ENCODE measurements at regions not wholly inside any gene's neighbourhood (a gene's known extent, or its start where the extent isn't known, plus 50 kb on each side); places are given as distances from the start of the nearest gene placed in this dataset.

DNA sequence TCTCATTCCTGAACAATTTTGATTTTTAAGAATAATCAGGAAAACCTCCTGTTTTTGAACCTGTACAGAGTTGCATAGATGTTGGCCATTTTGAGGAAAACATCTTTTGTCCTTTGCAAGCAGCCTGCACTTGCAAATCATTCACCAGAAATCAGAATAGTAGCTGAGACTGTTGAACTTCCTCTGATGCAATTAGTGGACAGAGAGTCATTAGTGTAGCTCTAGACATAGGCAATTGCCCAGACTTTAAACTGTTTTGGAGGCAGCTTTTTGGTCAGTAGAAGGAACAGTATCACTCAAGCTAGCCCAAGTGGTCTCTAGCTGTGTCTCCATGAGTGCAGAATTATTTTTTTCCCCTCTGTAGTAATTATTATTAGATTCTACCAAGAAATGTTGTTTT, 326.1 kb downstream of the PIK3C3 start:
- ATAC-seq (replicated peaks; ENCODE audit: extremely low read depth, poor library complexity, severe bottlenecking) (no peak), DNase-seq (ENCODE audit: low spot score in 2 of 2) (no peak)
- H3K36me3 Mint-ChIP-seq (ENCODE audit: insufficient read depth), result no peaks in the 10 kb centered on the region
- H3K27ac Mint-ChIP-seq (ENCODE audit: low read depth), result no peak overlapping the region
- no peaks in the 10 kb centered on the region for H3K27me3 Mint-ChIP-seq
- no peaks in the 10 kb centered on the region for H3K9me3 Mint-ChIP-seq
- no peaks in the 10 kb centered on the region for H3K4me1 Mint-ChIP-seq
- H3K4me3 Mint-ChIP-seq, result no peak overlapping the region

- Mint-ChIP-seq H3K36me3 (ENCODE audit: insufficient read depth) (no peaks in the 10 kb centered on the region), H3K9me3 (no peaks in the 10 kb centered on the region), H3K27me3 (no peaks in the 10 kb centered on the region), H3K4me3 (no peak overlapping the region), H3K4me1 (no peaks in the 10 kb centered on the region), H3K27ac (ENCODE audit: low read depth) (no peak overlapping the region)
- no peak for ATAC-seq (replicated peaks; ENCODE audit: extremely low read depth, poor library complexity, severe bottlenecking)
- no peak for DNase-seq (ENCODE audit: low spot score in 2 of 2)
Observed at GRCh38 chr18:42281851-42282250, 326.8 kb downstream of the PIK3C3 start.

GRCh38 chr18:42287047-42287446, 332.0 kb downstream of the PIK3C3 start:
- DNase-seq (ENCODE audit: low spot score in 2 of 2), result no peak
- H3K9me3 Mint-ChIP-seq, result no peaks in the 10 kb centered on the region
- no peaks in the 10 kb centered on the region for H3K4me1 Mint-ChIP-seq
- no peak for ATAC-seq (replicated peaks; ENCODE audit: extremely low read depth, poor library complexity, severe bottlenecking)
- no peaks in the 10 kb centered on the region for H3K27me3 Mint-ChIP-seq
- H3K27ac Mint-ChIP-seq (ENCODE audit: low read depth), result no peak overlapping the region
- H3K36me3 Mint-ChIP-seq (ENCODE audit: insufficient read depth), result no peaks in the 10 kb centered on the region
- H3K4me3 Mint-ChIP-seq, result no peak overlapping the region

- DNase-seq (ENCODE audit: low spot score in 2 of 2) (no peak), ATAC-seq (replicated peaks; ENCODE audit: extremely low read depth, poor library complexity, severe bottlenecking) (no peak)
- Mint-ChIP-seq H3K27me3 (no peaks in the 10 kb centered on the region), H3K36me3 (ENCODE audit: insufficient read depth) (no peaks in the 10 kb centered on the region), H3K4me1 (no peaks in the 10 kb centered on the region), H3K27ac (ENCODE audit: low read depth) (no peak overlapping the region), H3K9me3 (no peaks in the 10 kb centered on the region), H3K4me3 (no peak overlapping the region)
Observed at GRCh38 chr18:42288129-42288528, 333.1 kb downstream of the PIK3C3 start.

GRCh38 chr18:42289526-42289925, 334.5 kb downstream of the PIK3C3 start:
- H3K4me3 Mint-ChIP-seq, result no peak overlapping the region

DNA sequence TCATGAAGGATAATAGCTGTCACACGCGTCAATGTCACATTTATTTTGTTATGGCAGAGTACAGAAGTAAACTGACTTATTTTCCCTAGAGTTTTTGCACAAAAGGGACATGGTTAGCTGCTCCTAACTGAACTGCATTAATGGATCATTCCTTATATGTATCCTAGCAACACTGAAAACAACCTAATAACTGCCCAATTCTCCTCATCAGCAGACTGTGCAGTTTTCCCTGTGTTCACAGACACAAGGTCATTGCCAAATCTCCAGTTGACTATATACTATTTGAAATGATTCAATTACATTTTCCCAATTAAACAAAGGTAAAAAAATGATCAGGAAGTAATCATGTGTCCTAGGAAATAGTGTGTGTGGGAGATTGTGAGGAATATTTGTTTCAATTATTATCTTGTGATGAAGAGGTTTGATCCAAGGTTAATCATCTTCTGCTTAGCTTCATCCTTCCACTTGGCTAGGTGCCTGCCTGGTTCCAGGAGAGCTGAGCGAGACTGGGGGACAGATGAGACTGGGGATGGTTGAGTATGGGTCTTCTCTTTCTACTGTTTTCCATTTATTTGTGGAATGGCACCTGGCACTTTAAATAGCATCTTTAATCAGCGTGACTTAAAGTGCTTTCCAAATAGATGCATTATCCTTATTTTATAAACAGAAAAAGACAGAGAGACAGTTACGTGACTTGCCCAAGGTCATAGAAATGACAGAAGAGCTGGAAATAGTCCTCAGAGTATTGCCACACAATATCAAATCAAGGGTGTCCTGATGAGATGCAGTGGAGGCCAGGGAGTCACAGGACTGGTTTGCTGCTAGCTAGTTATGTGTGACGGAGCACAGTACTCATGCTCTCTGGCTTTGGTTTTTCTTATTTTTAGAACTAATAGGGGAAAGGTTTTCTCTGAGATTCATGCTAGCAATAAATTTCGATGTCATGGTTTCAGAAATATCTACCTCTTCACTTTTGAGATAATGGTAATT, 335.6 kb downstream of the PIK3C3 start:
- no peak overlapping the region for H3K4me3 Mint-ChIP-seq
- DNase-seq (ENCODE audit: low spot score in 2 of 2), result no peak
- H3K27me3 Mint-ChIP-seq, result no peaks in the 10 kb centered on the region
- no peaks in the 10 kb centered on the region for H3K9me3 Mint-ChIP-seq
- H3K27ac Mint-ChIP-seq (ENCODE audit: low read depth), result no peak overlapping the region
- no peak for ATAC-seq (replicated peaks; ENCODE audit: extremely low read depth, poor library complexity, severe bottlenecking)
- H3K4me1 Mint-ChIP-seq, result no peaks in the 10 kb centered on the region
- H3K36me3 Mint-ChIP-seq (ENCODE audit: insufficient read depth), result no peaks in the 10 kb centered on the region

More at GRCh38 chr18:42289526-42289925, 334.5 kb downstream of the PIK3C3 start:
- Mint-ChIP-seq H3K4me1 (no peaks in the 10 kb centered on the region), H3K9me3 (no peaks in the 10 kb centered on the region), H3K27ac (ENCODE audit: low read depth) (no peak overlapping the region), H3K27me3 (no peaks in the 10 kb centered on the region), H3K36me3 (ENCODE audit: insufficient read depth) (no peaks in the 10 kb centered on the region)
- DNase-seq (ENCODE audit: low spot score in 2 of 2), result no peak
- no peak for ATAC-seq (replicated peaks; ENCODE audit: extremely low read depth, poor library complexity, severe bottlenecking)

GRCh38 chr18:42292654-42293053, 337.6 kb downstream of the PIK3C3 start:
- ATAC-seq (replicated peaks; ENCODE audit: extremely low read depth, poor library complexity, severe bottlenecking) (no peak), DNase-seq (ENCODE audit: low spot score in 2 of 2) (no peak)
- Mint-ChIP-seq H3K4me3 (no peak overlapping the region), H3K27ac (ENCODE audit: low read depth) (no peak overlapping the region), H3K4me1 (no peaks in the 10 kb centered on the region), H3K9me3 (no peaks in the 10 kb centered on the region), H3K36me3 (ENCODE audit: insufficient read depth) (no peaks in the 10 kb centered on the region), H3K27me3 (no peaks in the 10 kb centered on the region)

DNA sequence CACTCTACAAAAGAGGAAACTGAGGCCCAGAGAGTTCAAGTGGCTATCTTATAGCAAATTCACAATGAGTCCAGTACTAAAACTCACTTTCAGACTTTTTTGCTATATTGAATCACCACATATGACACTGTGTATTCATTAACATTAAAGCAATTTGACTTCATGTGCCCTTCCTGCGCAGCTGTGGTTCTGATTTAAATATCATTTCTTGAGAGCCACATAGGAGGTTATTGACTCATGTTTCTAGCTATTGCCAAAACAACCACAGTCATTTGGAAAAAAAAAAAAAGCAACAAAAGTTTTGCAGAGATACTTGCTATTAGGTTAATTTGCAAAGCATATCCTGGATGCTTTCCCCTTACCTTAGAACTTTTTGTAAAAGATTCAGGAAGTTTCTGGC, 341.2 kb downstream of the PIK3C3 start:
- H3K36me3 Mint-ChIP-seq (ENCODE audit: insufficient read depth), result no peaks in the 10 kb centered on the region
- H3K27me3 Mint-ChIP-seq, result no peaks in the 10 kb centered on the region
- H3K4me3 Mint-ChIP-seq, result no peak overlapping the region
- no peaks in the 10 kb centered on the region for H3K4me1 Mint-ChIP-seq
- no peaks in the 10 kb centered on the region for H3K9me3 Mint-ChIP-seq
- no peak for ATAC-seq (replicated peaks; ENCODE audit: extremely low read depth, poor library complexity, severe bottlenecking)
- H3K27ac Mint-ChIP-seq (ENCODE audit: low read depth), result no peak overlapping the region
- no peak for DNase-seq (ENCODE audit: low spot score in 2 of 2)

DNA sequence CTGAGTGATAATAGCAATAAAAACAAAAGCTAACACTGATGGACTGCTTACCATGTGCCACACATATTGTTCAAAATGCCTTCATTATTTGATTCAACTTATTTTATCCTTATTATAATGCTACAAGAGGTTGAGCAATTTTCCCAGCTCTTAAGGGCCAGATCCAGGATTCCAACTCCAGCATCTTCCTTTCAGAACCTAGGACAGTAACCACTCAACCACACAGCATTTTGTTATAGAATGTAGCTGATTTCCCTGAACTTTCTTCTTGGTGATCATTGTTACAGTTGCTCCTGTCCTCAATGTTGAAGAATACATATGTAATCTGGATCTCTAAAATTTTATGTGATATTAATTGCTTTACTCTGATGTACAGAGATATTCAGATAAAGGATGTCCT, 341.7 kb downstream of the PIK3C3 start:
- ATAC-seq (replicated peaks; ENCODE audit: extremely low read depth, poor library complexity, severe bottlenecking) (no peak), DNase-seq (ENCODE audit: low spot score in 2 of 2) (no peak)
- Mint-ChIP-seq H3K4me1 (no peaks in the 10 kb centered on the region), H3K4me3 (no peak overlapping the region), H3K27me3 (no peaks in the 10 kb centered on the region), H3K36me3 (ENCODE audit: insufficient read depth) (no peaks in the 10 kb centered on the region), H3K9me3 (no peaks in the 10 kb centered on the region), H3K27ac (ENCODE audit: low read depth) (no peak overlapping the region)

DNA sequence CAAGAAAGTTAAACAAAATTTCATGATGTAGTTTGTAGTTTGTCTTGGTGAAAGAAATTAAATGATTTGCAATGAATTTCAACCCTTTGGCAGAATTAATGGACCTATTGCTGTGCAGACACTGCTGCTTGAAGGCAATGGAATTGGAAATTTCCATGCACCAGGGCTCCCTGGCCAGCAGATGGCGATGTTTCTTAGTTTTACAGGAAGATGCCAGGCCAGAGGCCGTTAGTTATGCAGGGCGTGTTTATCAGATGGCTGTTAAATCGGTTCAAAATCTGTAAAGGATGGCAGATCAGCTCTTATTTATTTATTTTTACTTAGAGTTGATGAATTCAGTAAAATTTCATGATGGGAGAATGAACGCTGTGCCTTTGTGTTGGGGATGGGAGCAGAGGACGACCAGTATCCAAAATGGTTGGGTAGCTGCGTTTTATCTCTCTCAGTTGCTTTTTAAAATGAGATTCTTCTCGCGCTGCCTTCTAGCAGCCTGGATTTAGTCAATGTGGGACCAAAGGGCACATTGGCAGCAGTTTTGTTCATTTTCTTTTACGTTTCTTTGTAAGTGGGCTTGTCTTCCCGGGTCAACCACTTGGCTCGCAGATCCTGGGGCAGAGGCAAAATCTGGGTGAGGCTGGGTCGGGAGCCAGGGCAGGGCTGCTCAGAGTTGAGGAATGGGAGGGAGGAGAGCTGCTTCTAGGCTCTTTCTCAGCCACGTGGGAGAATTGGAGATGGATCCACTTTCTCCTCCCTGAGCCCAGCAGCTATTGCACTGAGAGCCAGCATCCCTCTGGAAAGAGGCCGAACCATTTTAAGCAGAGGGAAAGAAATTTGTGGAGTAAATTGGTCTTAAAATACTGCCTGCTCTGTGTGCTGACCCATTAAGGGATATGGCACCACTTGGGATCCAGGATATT, 344.0 kb downstream of the PIK3C3 start:
- no peaks in the 10 kb centered on the region for H3K27me3 Mint-ChIP-seq
- H3K27ac Mint-ChIP-seq (ENCODE audit: low read depth), result no peak overlapping the region
- no peaks in the 10 kb centered on the region for H3K36me3 Mint-ChIP-seq (ENCODE audit: insufficient read depth)
- ATAC-seq (replicated peaks; ENCODE audit: extremely low read depth, poor library complexity, severe bottlenecking) (peak; percentile 43), DNase-seq (ENCODE audit: low spot score in 2 of 2) (peak; percentile 13)
- H3K9me3 Mint-ChIP-seq, result no peaks in the 10 kb centered on the region
- H3K4me1 Mint-ChIP-seq, result no peaks in the 10 kb centered on the region
- H3K4me3 Mint-ChIP-seq, result no peak overlapping the region

DNA sequence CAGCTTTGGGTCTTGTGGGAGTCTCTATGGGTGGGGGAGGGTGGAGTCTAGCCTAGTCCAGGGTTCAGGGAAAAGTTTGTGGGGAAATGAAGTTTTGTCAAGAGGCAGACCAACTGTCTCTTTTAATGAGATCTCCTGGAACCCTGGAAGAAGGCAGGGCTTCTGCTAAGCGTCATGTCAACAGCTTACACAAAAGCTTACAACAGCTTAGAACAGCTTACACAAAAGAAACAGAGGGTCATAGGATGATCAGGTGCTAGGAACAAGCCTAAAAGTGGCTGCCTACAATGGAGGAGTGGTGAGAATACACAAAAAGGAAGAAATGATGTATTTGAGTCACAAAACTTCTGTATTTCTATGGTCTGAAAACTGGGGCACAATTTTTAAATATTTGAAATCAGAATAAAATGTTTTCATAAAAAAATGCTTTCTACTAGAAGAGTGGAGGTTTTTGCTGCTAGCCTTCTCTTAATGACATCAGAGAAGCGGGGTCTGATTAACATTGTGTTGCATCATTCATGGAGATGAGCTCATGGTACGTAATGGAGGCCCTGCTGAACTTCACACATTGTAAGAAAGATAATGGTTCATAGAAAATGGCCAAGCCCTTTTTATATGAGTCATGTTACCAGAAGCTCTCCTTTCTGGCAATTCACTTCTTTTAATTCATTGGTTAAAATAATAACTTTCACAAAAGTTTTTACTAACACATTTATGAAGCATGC, 351.0 kb downstream of the PIK3C3 start:
- DNase-seq (ENCODE audit: low spot score in 2 of 2) (no peak), ATAC-seq (replicated peaks; ENCODE audit: extremely low read depth, poor library complexity, severe bottlenecking) (no peak)
- Mint-ChIP-seq H3K36me3 (ENCODE audit: insufficient read depth) (peaks cover 2% of the 10 kb centered on the region), H3K4me3 (no peak overlapping the region), H3K4me1 (no peaks in the 10 kb centered on the region), H3K27me3 (no peaks in the 10 kb centered on the region), H3K27ac (ENCODE audit: low read depth) (no peak overlapping the region), H3K9me3 (no peaks in the 10 kb centered on the region)

- ATAC-seq (replicated peaks; ENCODE audit: extremely low read depth, poor library complexity, severe bottlenecking), result no peak
- H3K9me3 Mint-ChIP-seq, result no peaks in the 10 kb centered on the region
- no peak overlapping the region for H3K27ac Mint-ChIP-seq (ENCODE audit: low read depth)
- no peak overlapping the region for H3K4me3 Mint-ChIP-seq
- H3K36me3 Mint-ChIP-seq (ENCODE audit: insufficient read depth), result peaks cover 2% of the 10 kb centered on the region
- no peak for DNase-seq (ENCODE audit: low spot score in 2 of 2)
- no peaks in the 10 kb centered on the region for H3K4me1 Mint-ChIP-seq
- no peaks in the 10 kb centered on the region for H3K27me3 Mint-ChIP-seq
Observed at GRCh38 chr18:42306594-42306980, 351.6 kb downstream of the PIK3C3 start.

Measured in central memory CD8-positive, alpha-beta T cell (primary cell).